Panc1 (cell line): ENCODE measurements at regions not wholly inside any gene's neighbourhood (a gene's known extent, or its start where the extent isn't known, plus 50 kb on each side); places are given as distances from the start of the nearest gene placed in this dataset.

Experiments used
- ATAC-seq: fragments of 200-7000 bp; cut with Tn5 transposase; 2 replicates; pipeline ENCODE4 v1.9.1; 2020; ENCODE audit warnings: mild to moderate bottlenecking, moderate library complexity
- BruUV-seq: library from RNA; stranded (reverse); fragments of 400-500 nt; replicated peaks from 2 replicates; lab custom pipeline; 2021; lab: Mats Ljungman, UMichigan
- CTCF ChIA-PET: fragments of 300-600 bp; sonication (Branson Sonifier 250); formaldehyde crosslinking; loops from one replicate; lab custom pipeline; 2022; ENCODE audit warnings: antibody characterized with exemption; lab: Charles Lee
- POLR2A ChIA-PET: fragments of 300-600 bp; sonication (Branson Sonifier 250); formaldehyde crosslinking; loops from one replicate; lab custom pipeline; 2022; ENCODE audit warnings: antibody characterized with exemption; lab: Charles Lee
- DNase-seq: peaks from one replicate; pipeline ENCODE4 v3.0.0-alpha.2; 2010; ENCODE audit warnings: low read depth, low spot score
- H3K27ac ChIP-seq: 2 replicates; pipeline ENCODE4 v1.5.1; 2011; ENCODE audit warnings: mild to moderate bottlenecking, low read length, inconsistent platforms
- H3K27me3 ChIP-seq: fragments of 200-500 bp; sonication (Bioruptor generic); 2 replicates; pipeline ENCODE4 v1.6.0; 2014; ENCODE audit warnings: low read length, inconsistent platforms; ENCODE audit not compliant: control insufficient read depth, insufficient read depth
- H3K36me3 ChIP-seq: fragments of 200-500 bp; sonication (Bioruptor generic); 2 replicates; pipeline ENCODE4 v1.5.1; 2014; ENCODE audit warnings: inconsistent platforms, mild to moderate bottlenecking, low read length, moderate library complexity; ENCODE audit not compliant: control insufficient read depth, insufficient read depth
- H3K4me1 ChIP-seq: 2 replicates; pipeline ENCODE4 v1.5.1; 2011; ENCODE audit warnings: inconsistent platforms, mild to moderate bottlenecking, low read length, moderate library complexity; ENCODE audit not compliant: control insufficient read depth, insufficient read depth
- H3K4me3 ChIP-seq, 2 experiments: 2 replicates each; pipeline ENCODE4 v1.5.1; 2011 to 2012; ENCODE audit warnings: low read depth in 2 of 2, low read length in 2 of 2, mild to moderate bottlenecking in 2 of 2, inconsistent platforms in 1 of 2, moderate library complexity in 1 of 2
- H3K9me3 ChIP-seq: fragments of 200-500 bp; sonication (Bioruptor generic); 2 replicates; pipeline ENCODE4 v1.5.1; 2014; ENCODE audit warnings: low read depth, mild to moderate bottlenecking, inconsistent platforms, low read length, moderate library complexity; ENCODE audit not compliant: control insufficient read depth, insufficient read depth
- CTCF ChIP-seq: fragments of 450-650 bp; IDR thresholded peaks from 2 replicates; pipeline ENCODE4 v1.5.1; 2017; ENCODE audit warnings: mild to moderate bottlenecking
- POLR2AphosphoS5 ChIP-seq: IDR thresholded peaks from 2 replicates; pipeline ENCODE4 v1.6.1; 2012; ENCODE audit warnings: mild to moderate bottlenecking, low read depth, low read length, moderate library complexity
- REST ChIP-seq, 2 experiments: IDR thresholded peaks; 2 replicates each; pipeline ENCODE4 v1.6.1; 2011 to 2012; ENCODE audit warnings: low read depth in 2 of 2, control low read depth in 1 of 2, low read length in 1 of 2, mild to moderate bottlenecking in 1 of 2, moderate library complexity in 1 of 2; ENCODE audit not compliant: insufficient read depth in 1 of 2
- SIN3A ChIP-seq: IDR thresholded peaks from 2 replicates; pipeline ENCODE4 v1.6.1; 2012; ENCODE audit warnings: low read depth, mild to moderate bottlenecking, low read length, moderate library complexity, borderline replicate concordance; ENCODE audit not compliant: insufficient read depth
- TCF7L2 ChIP-seq: IDR thresholded peaks from 2 replicates; pipeline ENCODE4 v1.6.1; 2011; ENCODE audit warnings: mild to moderate bottlenecking, low read depth, low read length, inconsistent platforms
- in situ Hi-C: cut with HindIII; loops from 2 replicates; pipeline ENCODE4 v1.10.0; 2016; ENCODE audit warnings: low sequenced_read_pairs, low pct_unique_long_range_greater_than_20kb
- intact Hi-C: fragments of 100-400 bp; cut with micrococcal nuclease; formaldehyde crosslinking; loops from one replicate; pipeline ENCODE4 v1.10.0; 2022; ENCODE audit not compliant: unreplicated experiment

GRCh38 chr10:93180482-93180931, 106.8 kb downstream of the CYP26A1 start:
- intact Hi-C loops, result no loop called here
- ChIA-PET POLR2A (interaction anchor here (0.6 kb wide), 1 partner anchor 158 kb away, joined by 4 read pairs; no protein-coding TSS in a partner anchor), CTCF (no interaction called here)
- H3K36me3 ChIP-seq, result no peaks in the 10 kb centered on the region
- no peak overlapping the region for H3K4me3 ChIP-seq
- ATAC-seq (no peak), DNase-seq (no peak)
- no peaks in the 10 kb centered on the region for H3K9me3 ChIP-seq
- H3K27me3 ChIP-seq, result no peaks in the 10 kb centered on the region
- no TSS peak for BruUV-seq
- no peak for TF ChIP-seq CTCF
- no peak for TF ChIP-seq SIN3A
- TF ChIP-seq REST (IDR thresholded peaks at IDR 0.05; ENCODE audit: insufficient read depth in 1 of 2, low read depth in 2 of 2, low read length in 1 of 2), result no peak
- TF ChIP-seq POLR2AphosphoS5, result no peak
- no peak for TF ChIP-seq TCF7L2
- H3K4me1 ChIP-seq, result no peaks in the 10 kb centered on the region
- no peak overlapping the region for H3K27ac ChIP-seq
- in situ Hi-C loops, result no loop called here

GRCh38 chr10:93181271-93182048, 107.8 kb downstream of the CYP26A1 start:
- ATAC-seq, result no peak
- no peaks in the 10 kb centered on the region for H3K4me1 ChIP-seq
- H3K4me3 ChIP-seq, result no peak overlapping the region
- H3K27me3 ChIP-seq, result no peaks in the 10 kb centered on the region
- CTCF ChIA-PET, result no interaction called here
- intact Hi-C loops (no loop called here), in situ Hi-C loops (no loop called here)
- no peak overlapping the region for H3K27ac ChIP-seq
- no peaks in the 10 kb centered on the region for H3K9me3 ChIP-seq
- POLR2A ChIA-PET, result no interaction called here
- DNase-seq, result no peak
- no peak for TF ChIP-seq POLR2AphosphoS5
- TF ChIP-seq REST (IDR thresholded peaks at IDR 0.05; ENCODE audit: insufficient read depth in 1 of 2, low read depth in 2 of 2, low read length in 1 of 2), result no peak
- TF ChIP-seq TCF7L2, result no peak
- TF ChIP-seq CTCF, result no peak
- no peak for TF ChIP-seq SIN3A
- no peaks in the 10 kb centered on the region for H3K36me3 ChIP-seq
- BruUV-seq, result no TSS peak
